GM12864 (cell line): ENCODE measurements at regions not wholly inside any gene's neighbourhood (a gene's known extent, or its start where the extent isn't known, plus 50 kb on each side); places are given as distances from the start of the nearest gene placed in this dataset.

Source experiments
- DNase-seq: peaks from one replicate; pipeline ENCODE4 v3.0.0-alpha.2; 2011; ENCODE audit warnings: low read depth
- H3K4me3 ChIP-seq: 2 replicates; pipeline ENCODE4 v1.5.1; 2011; ENCODE audit warnings: mild to moderate bottlenecking, low read depth, low read length, control low read depth
- CTCF ChIP-seq: IDR thresholded peaks from 2 replicates; pipeline ENCODE4 v1.5.1; 2011; ENCODE audit warnings: low read depth, mild to moderate bottlenecking, moderate library complexity, low read length, control low read depth, inconsistent platforms; ENCODE audit errors: missing control alignments

GRCh38 chr15:31867536-31868442 lies 162.5 kb upstream of the CHRNA7 start:
- TF ChIP-seq CTCF: peak; percentile 82
- H3K4me3 ChIP-seq: no peak overlapping the region

GRCh38 chr15:31869686-31870307 lies 160.5 kb upstream of the CHRNA7 start:
- DNase-seq: no peak
- TF ChIP-seq CTCF: no peak
- peak overlapping the region; percentile 61; the same call in 1 of the 2 replicates for H3K4me3 ChIP-seq

More at GRCh38 chr15:31867536-31868442, 162.5 kb upstream of the CHRNA7 start:
- DNase-seq: peak; percentile 25

GRCh38 chr15:31870328-31871165 lies 159.8 kb upstream of the CHRNA7 start, which contains the start of gene OTUD7A:
TSS of gene OTUD7A (minus strand) at chr15:31870673.
- no peak for TF ChIP-seq CTCF
- H3K4me3 ChIP-seq: peak within 1 kb of the TSS; percentile 73
- DNase-seq: peak; percentile 30

- peak overlapping the region; percentile 73 for H3K4me3 ChIP-seq
- TF ChIP-seq CTCF: no peak
- DNase-seq: no peak
Observed at GRCh38 chr15:31871166-31871886, 159.0 kb upstream of the CHRNA7 start.

GRCh38 chr15:31871887-31872281 lies 158.4 kb upstream of the CHRNA7 start:
- H3K4me3 ChIP-seq: no peak overlapping the region
- no peak for DNase-seq
- TF ChIP-seq CTCF: no peak

- TF ChIP-seq CTCF: no peak
- no peak overlapping the region for H3K4me3 ChIP-seq
Observed at GRCh38 chr15:31887246-31887645, 143.1 kb upstream of the CHRNA7 start.

More at GRCh38 chr15:31887246-31887645, 143.1 kb upstream of the CHRNA7 start:
- DNase-seq: no peak
